Nephron progenitor cell (in vitro differentiated cells): ENCODE measurements at regions not wholly inside any gene's neighbourhood (a gene's known extent, or its start where the extent isn't known, plus 50 kb on each side); places are given as distances from the start of the nearest gene placed in this dataset.

Experiments
- DNase-seq: peaks from one replicate; pipeline ENCODE4 v3.0.0; 2021
- H3K27ac Mint-ChIP-seq: 2 replicates; pipeline ENCODE4 v1.8.0; 2021; ENCODE audit warnings: mild to moderate bottlenecking, moderate library complexity, mixed read lengths
- H3K27me3 Mint-ChIP-seq: 2 replicates; pipeline ENCODE4 v1.8.0; 2021; ENCODE audit warnings: mild to moderate bottlenecking, low read depth, mixed read lengths; ENCODE audit not compliant: poor library complexity
- H3K36me3 Mint-ChIP-seq: 2 replicates; pipeline ENCODE4 v1.8.0; 2021; ENCODE audit warnings: low read depth, mixed read lengths
- H3K4me1 Mint-ChIP-seq: 2 replicates; pipeline ENCODE4 v1.8.0; 2021; ENCODE audit warnings: mixed read lengths
- H3K4me3 Mint-ChIP-seq: 2 replicates; pipeline ENCODE4 v1.8.0; 2021; ENCODE audit warnings: mild to moderate bottlenecking, moderate library complexity, mixed read lengths
- H3K9me3 Mint-ChIP-seq: 2 replicates; pipeline ENCODE4 v1.8.0; 2021; ENCODE audit warnings: mild to moderate bottlenecking, moderate library complexity, mixed read lengths
- TF ChIP-seq, protein P1 (sequence below): fragments of 200-600 bp; sonication (generic); IDR thresholded peaks from 2 replicates; pipeline ENCODE4 v1.5.0; 2021; ENCODE audit warnings: antibody characterized with exemption

DNA sequence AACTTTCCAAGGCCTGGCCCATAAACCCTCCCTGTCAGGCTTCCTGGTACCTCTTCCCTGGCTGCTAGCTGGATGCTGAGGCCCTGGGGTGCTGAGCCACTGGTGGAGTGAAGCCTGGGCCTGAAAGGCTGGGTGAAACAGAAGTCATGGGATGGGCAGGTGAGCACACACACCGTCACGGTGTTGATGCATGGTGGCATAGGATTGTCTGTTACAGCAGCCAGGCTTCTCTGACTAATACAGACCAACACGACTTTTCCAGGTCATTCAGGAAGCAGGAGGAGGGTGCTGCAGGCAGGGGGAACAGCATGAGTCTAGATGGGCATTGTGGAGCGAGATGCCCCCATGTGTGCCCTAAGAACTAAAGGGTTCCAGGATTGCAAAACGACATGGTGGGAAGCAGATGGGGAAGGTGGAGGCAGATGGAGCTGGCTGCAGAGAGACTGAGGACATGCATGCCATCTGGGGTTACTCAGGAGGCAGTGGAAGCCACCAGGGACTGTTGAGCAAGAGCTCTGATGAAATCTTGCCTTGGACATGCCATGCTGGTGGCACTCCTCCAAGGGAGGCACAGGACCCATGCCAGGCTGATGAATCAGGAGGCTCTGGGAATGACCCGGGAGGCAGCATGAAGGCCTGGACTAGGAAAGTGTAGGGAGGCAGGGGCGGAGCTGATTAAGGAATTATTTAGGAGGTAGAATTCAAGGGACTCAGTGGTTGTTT is 480.9 kb downstream of the TSN start:
- DNase-seq, result no peak
- Mint-ChIP-seq H3K4me3 (no peak overlapping the region), H3K27me3 (peaks cover 12% of the 10 kb centered on the region), H3K9me3 (no peaks in the 10 kb centered on the region), H3K36me3 (no peaks in the 10 kb centered on the region), H3K4me1 (peaks cover 7% of the 10 kb centered on the region), H3K27ac (no peak overlapping the region)
- TF ChIP-seq, protein P1, sequence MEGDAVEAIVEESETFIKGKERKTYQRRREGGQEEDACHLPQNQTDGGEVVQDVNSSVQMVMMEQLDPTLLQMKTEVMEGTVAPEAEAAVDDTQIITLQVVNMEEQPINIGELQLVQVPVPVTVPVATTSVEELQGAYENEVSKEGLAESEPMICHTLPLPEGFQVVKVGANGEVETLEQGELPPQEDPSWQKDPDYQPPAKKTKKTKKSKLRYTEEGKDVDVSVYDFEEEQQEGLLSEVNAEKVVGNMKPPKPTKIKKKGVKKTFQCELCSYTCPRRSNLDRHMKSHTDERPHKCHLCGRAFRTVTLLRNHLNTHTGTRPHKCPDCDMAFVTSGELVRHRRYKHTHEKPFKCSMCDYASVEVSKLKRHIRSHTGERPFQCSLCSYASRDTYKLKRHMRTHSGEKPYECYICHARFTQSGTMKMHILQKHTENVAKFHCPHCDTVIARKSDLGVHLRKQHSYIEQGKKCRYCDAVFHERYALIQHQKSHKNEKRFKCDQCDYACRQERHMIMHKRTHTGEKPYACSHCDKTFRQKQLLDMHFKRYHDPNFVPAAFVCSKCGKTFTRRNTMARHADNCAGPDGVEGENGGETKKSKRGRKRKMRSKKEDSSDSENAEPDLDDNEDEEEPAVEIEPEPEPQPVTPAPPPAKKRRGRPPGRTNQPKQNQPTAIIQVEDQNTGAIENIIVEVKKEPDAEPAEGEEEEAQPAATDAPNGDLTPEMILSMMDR, result no peak

DNA sequence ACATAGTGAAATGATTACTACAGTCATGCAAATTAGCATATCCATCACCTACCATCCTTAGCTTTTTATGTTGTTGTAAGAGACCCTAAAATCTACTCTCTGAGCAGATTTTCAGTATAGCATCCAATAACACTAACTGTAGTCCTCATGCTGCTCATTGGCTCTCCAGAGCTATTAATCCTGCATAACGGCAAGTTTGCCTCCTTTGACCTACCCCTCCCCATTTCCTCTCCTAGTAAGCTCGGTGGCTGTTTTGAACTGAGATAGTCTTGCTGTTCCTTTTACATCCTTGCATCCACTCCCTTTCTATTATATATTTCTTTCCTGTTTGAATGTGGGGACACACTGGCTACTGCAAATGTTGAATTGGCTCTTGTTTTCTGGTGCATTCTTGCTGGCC is 481.5 kb downstream of the TSN start:
- Mint-ChIP-seq H3K4me1 (peaks cover 7% of the 10 kb centered on the region), H3K36me3 (no peaks in the 10 kb centered on the region), H3K4me3 (no peak overlapping the region), H3K9me3 (no peaks in the 10 kb centered on the region), H3K27ac (no peak overlapping the region), H3K27me3 (peaks cover 12% of the 10 kb centered on the region)
- TF ChIP-seq, protein P1, result no peak
- DNase-seq, result no peak

DNA sequence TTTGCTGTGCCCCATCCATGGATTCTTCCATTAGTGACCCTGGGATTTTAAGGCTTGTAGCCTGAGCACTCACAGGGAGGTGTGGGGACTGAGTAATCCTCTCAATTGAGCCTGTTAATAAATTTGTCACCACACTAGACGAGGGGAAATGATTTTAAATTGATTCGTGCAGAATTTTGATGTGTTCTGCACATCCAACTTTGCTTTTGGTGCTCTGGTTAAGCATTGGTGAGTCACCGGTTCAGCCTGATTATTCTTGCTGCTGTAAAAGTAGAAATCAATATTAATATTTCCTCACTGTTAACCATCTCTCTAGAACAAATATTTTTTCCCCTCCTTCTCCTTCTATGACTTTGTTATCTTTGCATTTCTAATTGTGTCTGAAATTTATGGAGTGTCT is 482.0 kb downstream of the TSN start:
- H3K27ac Mint-ChIP-seq, result no peak overlapping the region
- peaks cover 16% of the 10 kb centered on the region for H3K27me3 Mint-ChIP-seq
- H3K4me3 Mint-ChIP-seq, result no peak overlapping the region
- no peaks in the 10 kb centered on the region for H3K36me3 Mint-ChIP-seq
- no peaks in the 10 kb centered on the region for H3K9me3 Mint-ChIP-seq
- DNase-seq, result no peak
- H3K4me1 Mint-ChIP-seq, result peaks cover 7% of the 10 kb centered on the region
- TF ChIP-seq, protein P1, result no peak

DNA sequence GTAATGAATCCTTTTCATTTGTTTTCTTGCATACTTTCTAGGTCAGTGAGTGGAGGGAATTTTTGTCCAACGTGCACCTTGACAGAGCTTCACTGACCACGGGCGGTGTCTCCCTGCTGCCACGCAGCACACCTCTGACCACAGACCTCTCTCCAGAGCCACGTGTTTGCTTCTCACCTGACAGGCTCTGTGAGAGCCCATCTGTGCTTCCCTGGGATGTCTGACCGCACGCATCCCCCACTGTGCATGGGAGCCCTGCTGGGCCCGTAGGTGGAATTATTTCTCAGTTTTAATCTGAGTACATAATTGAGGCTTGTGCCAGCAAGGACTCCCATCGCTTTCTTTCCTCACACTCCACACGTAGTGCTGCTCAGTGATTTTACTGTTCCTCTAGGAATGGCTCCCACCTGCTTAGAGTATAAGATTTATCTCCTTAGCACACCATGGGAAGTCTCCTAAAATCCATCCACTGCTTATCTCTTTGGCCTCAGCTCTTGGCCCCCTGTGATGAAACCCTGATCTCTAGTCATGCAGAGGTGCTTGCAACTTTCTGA is 482.6 kb downstream of the TSN start:
- H3K27me3 Mint-ChIP-seq, result peaks cover 17% of the 10 kb centered on the region
- H3K36me3 Mint-ChIP-seq, result no peaks in the 10 kb centered on the region
- no peak overlapping the region for H3K27ac Mint-ChIP-seq
- H3K4me3 Mint-ChIP-seq, result no peak overlapping the region
- H3K4me1 Mint-ChIP-seq, result peaks cover 7% of the 10 kb centered on the region
- TF ChIP-seq, protein P1, result no peak
- no peak for DNase-seq
- no peaks in the 10 kb centered on the region for H3K9me3 Mint-ChIP-seq

DNA sequence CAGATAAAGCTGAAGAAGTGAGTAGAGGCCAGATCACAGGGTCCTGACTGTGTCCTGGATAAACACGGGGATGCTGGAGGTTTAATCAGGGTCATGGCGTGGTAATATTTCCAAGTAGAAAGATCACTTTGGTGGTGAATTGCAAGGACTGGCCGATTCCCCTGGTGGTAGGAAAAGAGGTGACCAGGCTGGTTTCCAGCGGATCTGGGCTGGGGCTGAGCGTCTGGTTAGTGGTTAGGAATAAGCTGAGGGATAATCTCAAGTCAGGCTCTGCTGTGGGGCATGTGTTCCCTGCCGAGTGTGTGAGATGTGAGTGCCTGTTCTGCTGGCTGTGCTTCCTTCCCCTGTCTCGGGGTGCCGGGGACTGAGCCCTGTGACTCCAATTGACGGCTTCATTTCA is 484.0 kb downstream of the TSN start:
- no peaks in the 10 kb centered on the region for H3K36me3 Mint-ChIP-seq

More for the DNA sequence above, 484.0 kb downstream of the TSN start:
- TF ChIP-seq, protein P1, result no peak
- no peak for DNase-seq
- H3K4me1 Mint-ChIP-seq, result peaks cover 7% of the 10 kb centered on the region
- no peak overlapping the region for H3K4me3 Mint-ChIP-seq
- H3K27me3 Mint-ChIP-seq, result peaks cover 17% of the 10 kb centered on the region
- no peaks in the 10 kb centered on the region for H3K9me3 Mint-ChIP-seq
- H3K27ac Mint-ChIP-seq, result no peak overlapping the region
